Type B pancreatic cell (in vitro differentiated cells): ENCODE measurements at regions not wholly inside any gene's neighbourhood (a gene's known extent, or its start where the extent isn't known, plus 50 kb on each side); places are given as distances from the start of the nearest gene placed in this dataset.

Experiments
- DNase-seq: peaks from one replicate; pipeline ENCODE4 v3.0.0; 2021; ENCODE audit warnings: mixed read lengths; ENCODE audit not compliant: unreplicated experiment; ENCODE audit errors: extremely low spot score
- H3K27ac Mint-ChIP-seq: 2 replicates; pipeline ENCODE4 v1.8.0; 2021; ENCODE audit warnings: mild to moderate bottlenecking, mixed read lengths
- H3K27me3 Mint-ChIP-seq: 2 replicates; pipeline ENCODE4 v1.8.0; 2021; ENCODE audit warnings: mixed read lengths
- H3K36me3 Mint-ChIP-seq: 2 replicates; pipeline ENCODE4 v1.8.0; 2021; ENCODE audit warnings: mixed read lengths
- H3K4me1 Mint-ChIP-seq: one replicate; pipeline ENCODE4 v1.8.0; 2021; ENCODE audit warnings: mixed read lengths; ENCODE audit not compliant: unreplicated experiment
- H3K4me3 Mint-ChIP-seq: 2 replicates; pipeline ENCODE4 v1.8.0; 2021; ENCODE audit warnings: mild to moderate bottlenecking, mixed read lengths
- H3K9me3 Mint-ChIP-seq: 2 replicates; pipeline ENCODE4 v1.8.0; 2021; ENCODE audit warnings: mixed read lengths
- TF ChIP-seq, protein P1 (sequence below): fragments of 200-600 bp; sonication (generic); conservative IDR thresholded peaks from 2 replicates; pipeline ENCODE4 v1.5.0; 2021; ENCODE audit warnings: antibody characterized with exemption, mild to moderate bottlenecking

DNA sequence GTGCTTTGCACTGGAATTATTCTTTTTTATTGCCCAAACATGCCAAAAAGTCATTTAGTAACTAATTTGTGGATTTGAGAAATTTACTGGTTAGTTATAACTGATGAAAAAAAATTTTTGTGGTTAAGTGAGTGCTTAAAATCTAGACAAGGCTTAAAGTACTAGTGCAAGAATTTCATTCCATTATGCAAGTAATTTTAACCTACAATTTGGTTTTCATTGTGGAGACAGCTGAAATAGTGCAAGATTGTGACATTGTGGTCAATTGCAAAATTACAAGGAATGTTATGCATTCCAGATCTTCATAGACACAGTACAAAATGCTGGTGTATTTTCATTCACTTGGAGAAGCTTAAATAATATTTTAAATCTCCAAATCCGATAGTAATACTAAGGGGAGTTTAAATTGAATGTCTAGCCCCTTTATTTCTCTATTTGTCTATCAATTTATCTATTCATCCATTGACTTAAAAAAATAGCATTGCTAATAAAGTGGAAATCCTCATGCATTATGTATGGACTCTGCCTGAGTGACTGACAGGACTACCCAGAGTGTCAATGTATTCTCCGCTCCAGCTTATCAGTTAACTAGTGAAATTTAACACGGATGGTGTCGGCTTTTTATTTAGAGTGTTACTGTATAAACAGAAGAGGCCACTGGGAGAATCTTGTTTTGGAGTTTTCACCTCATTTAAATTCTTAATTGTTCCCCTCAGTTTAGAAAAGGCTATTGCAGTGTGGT, 125.9 kb downstream of the ALX1 start:
- Mint-ChIP-seq H3K4me1 (no peaks in the 10 kb centered on the region), H3K27me3 (no peaks in the 10 kb centered on the region), H3K36me3 (no peaks in the 10 kb centered on the region), H3K9me3 (no peaks in the 10 kb centered on the region), H3K4me3 (no peak overlapping the region), H3K27ac (no peak overlapping the region)
- DNase-seq, result no peak
- TF ChIP-seq, protein P1, sequence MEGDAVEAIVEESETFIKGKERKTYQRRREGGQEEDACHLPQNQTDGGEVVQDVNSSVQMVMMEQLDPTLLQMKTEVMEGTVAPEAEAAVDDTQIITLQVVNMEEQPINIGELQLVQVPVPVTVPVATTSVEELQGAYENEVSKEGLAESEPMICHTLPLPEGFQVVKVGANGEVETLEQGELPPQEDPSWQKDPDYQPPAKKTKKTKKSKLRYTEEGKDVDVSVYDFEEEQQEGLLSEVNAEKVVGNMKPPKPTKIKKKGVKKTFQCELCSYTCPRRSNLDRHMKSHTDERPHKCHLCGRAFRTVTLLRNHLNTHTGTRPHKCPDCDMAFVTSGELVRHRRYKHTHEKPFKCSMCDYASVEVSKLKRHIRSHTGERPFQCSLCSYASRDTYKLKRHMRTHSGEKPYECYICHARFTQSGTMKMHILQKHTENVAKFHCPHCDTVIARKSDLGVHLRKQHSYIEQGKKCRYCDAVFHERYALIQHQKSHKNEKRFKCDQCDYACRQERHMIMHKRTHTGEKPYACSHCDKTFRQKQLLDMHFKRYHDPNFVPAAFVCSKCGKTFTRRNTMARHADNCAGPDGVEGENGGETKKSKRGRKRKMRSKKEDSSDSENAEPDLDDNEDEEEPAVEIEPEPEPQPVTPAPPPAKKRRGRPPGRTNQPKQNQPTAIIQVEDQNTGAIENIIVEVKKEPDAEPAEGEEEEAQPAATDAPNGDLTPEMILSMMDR, result peak; percentile 4

DNA sequence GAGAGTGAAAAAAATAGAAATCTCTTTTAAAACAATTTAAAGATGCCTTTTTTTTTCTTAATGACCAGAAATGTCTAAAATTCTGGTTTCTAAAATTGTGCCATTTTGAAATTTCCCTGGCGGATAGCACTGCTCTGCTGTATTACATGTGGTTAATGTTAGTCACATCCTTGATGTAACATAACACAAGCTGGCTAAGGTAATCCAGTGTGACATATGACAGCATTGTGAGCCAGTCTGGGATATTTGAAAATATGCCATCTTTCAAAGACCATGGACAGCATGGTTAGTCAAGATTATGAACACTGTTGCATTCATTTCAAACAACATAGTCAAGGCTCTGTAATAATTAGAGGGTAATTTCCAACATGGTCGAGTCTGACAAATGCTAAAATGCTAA, 133.2 kb downstream of the ALX1 start:
- Mint-ChIP-seq H3K36me3 (no peaks in the 10 kb centered on the region), H3K27ac (no peak overlapping the region), H3K4me1 (no peaks in the 10 kb centered on the region), H3K4me3 (no peak overlapping the region), H3K27me3 (no peaks in the 10 kb centered on the region), H3K9me3 (no peaks in the 10 kb centered on the region)
- DNase-seq, result no peak
- TF ChIP-seq, protein P1, result no peak

DNA sequence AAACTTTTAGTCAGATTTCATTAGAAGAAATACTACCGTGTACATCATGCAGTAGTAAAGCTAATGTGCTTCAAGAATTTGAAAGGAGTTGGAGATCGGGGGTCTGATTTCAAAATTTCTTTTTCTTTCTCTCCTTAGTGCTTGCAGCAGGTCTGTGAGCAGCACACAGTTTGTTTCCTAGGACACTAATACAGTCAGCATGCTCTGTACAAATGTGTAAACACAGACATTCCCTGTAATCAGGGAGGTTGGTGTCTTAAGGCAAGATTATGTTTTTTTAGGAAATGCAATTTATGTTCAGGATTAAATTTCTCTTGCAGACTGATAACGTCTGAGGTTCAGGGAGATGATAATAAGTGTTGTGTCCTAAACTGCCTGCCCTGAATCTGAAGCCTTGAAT, 142.7 kb downstream of the ALX1 start:
- TF ChIP-seq, protein P1, result no peak
- DNase-seq, result no peak
- no peaks in the 10 kb centered on the region for H3K4me1 Mint-ChIP-seq
- H3K27me3 Mint-ChIP-seq, result no peaks in the 10 kb centered on the region
- no peak overlapping the region for H3K4me3 Mint-ChIP-seq
- H3K27ac Mint-ChIP-seq, result no peak overlapping the region
- H3K36me3 Mint-ChIP-seq, result no peaks in the 10 kb centered on the region
- no peaks in the 10 kb centered on the region for H3K9me3 Mint-ChIP-seq

DNA sequence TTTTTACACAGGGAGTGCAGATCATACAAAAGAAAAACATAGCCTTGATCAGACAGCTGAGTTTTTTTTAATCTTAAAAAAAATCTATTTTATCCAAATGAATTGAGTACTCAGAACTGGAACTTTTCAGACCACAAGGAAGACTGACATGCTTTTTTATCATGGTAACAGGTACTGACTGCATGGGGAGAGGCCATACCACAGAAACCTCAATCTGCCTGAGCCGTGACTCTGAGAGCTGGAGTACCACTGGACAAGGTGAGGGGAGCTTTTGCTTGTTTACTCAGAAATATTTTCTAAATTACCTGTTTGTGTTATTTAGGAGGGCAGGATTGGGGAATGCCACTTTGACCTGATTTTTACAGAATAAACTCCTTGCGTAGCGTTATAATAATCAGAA, 143.9 kb downstream of the ALX1 start:
- Mint-ChIP-seq H3K9me3 (no peaks in the 10 kb centered on the region), H3K27ac (no peak overlapping the region), H3K4me3 (no peak overlapping the region), H3K4me1 (no peaks in the 10 kb centered on the region), H3K27me3 (peaks cover 6% of the 10 kb centered on the region), H3K36me3 (no peaks in the 10 kb centered on the region)
- TF ChIP-seq, protein P1, result no peak
- no peak for DNase-seq

DNA sequence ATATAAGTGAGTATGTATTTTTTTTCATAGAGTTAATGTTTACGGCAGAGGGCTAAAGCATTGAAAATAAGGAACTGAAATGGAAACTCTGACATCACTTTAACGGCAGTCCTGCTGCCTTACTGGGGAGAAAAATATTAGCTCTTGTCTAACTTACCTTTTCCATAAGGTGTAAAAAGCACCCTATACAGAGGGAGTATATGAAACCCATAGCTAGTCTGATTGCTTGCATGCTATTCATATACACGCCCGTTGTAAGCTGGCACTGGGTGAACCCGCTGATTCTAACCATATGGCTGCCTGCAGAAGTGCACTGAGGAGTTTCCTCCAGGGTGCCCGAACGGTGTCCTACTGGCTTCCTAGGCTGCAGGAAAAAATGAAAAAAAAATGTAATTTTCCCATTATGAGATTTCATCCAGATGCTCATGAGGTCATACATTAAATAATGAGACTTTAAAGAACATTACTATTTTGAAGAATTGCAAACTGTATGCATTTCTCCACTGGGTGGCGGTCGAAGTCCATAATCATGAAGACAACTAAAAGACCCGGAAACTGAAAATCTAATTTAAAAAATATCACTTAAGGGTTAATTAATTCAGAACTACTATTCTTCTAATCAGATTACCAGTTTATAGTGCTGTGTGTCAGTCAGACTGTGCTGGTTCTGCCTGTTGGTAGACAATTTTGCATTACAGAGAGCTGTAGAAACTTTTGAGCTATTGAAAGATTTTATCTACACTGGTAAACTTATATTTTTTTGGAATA, 144.7 kb downstream of the ALX1 start:
- H3K27me3 Mint-ChIP-seq, result peaks cover 6% of the 10 kb centered on the region
- TF ChIP-seq, protein P1, result peak; percentile 73
- no peak for DNase-seq

More for the DNA sequence above, 144.7 kb downstream of the ALX1 start:
- no peaks in the 10 kb centered on the region for H3K36me3 Mint-ChIP-seq
- no peaks in the 10 kb centered on the region for H3K4me1 Mint-ChIP-seq
- H3K4me3 Mint-ChIP-seq, result no peak overlapping the region
- no peaks in the 10 kb centered on the region for H3K9me3 Mint-ChIP-seq
- H3K27ac Mint-ChIP-seq, result no peak overlapping the region
